NOMO-1 treated with DMSO at 0.1 percent for 48 hours (cell line): ENCODE measurements at regions not wholly inside any gene's neighbourhood (a gene's known extent, or its start where the extent isn't known, plus 50 kb on each side); places are given as distances from the start of the nearest gene placed in this dataset.
"Not testable (repeated sequence)": the region's sequence is repeated elsewhere in the genome, so short reads cannot be mapped to it uniquely, and the experiment has no call there.

Experiments used
- DNase-seq: peaks from one replicate; lab custom pipeline; 2025; ENCODE audit not compliant: unreplicated experiment; lab: John Stamatoyannopoulos, UW

GRCh38 chr6:165765256-165765655 lies 102.2 kb upstream of the PDE10A start:
- not testable (repeated sequence) for DNase-seq

GRCh38 chr6:165762876-165763275 lies 99.8 kb upstream of the PDE10A start:
- no peak for DNase-seq

- DNase-seq: no peak
Measured at GRCh38 chr6:165762125-165762524, 99.1 kb upstream of the PDE10A start.

- DNase-seq: no peak
Measured at GRCh38 chr6:165760803-165761185, 97.8 kb upstream of the PDE10A start.

- DNase-seq: no peak
Measured at GRCh38 chr6:165760126-165760802, 97.2 kb upstream of the PDE10A start.

- no peak for DNase-seq
Measured at GRCh38 chr6:165758441-165758840, 95.4 kb upstream of the PDE10A start.

- no peak for DNase-seq
Measured at GRCh38 chr6:165755583-165755982, 92.5 kb upstream of the PDE10A start.

GRCh38 chr6:165753506-165753905 lies 90.5 kb upstream of the PDE10A start:
- DNase-seq: no peak

GRCh38 chr6:165752451-165752850 lies 89.4 kb upstream of the PDE10A start:
- DNase-seq: no peak

GRCh38 chr6:165751486-165751885 lies 88.4 kb upstream of the PDE10A start:
- no peak for DNase-seq

GRCh38 chr6:165749163-165749562 lies 86.1 kb upstream of the PDE10A start:
- DNase-seq: no peak

GRCh38 chr6:165748390-165748789 lies 85.3 kb upstream of the PDE10A start:
- DNase-seq: no peak

- no peak for DNase-seq
Measured at GRCh38 chr6:165747963-165748362, 84.9 kb upstream of the PDE10A start.

GRCh38 chr6:165746331-165746730 lies 83.3 kb upstream of the PDE10A start:
- DNase-seq: no peak

- DNase-seq: no peak
Measured at GRCh38 chr6:165745492-165745891, 82.5 kb upstream of the PDE10A start.

- DNase-seq: no peak
Measured at GRCh38 chr6:165744555-165745228, 81.7 kb upstream of the PDE10A start.

- DNase-seq: no peak
Measured at GRCh38 chr6:165743366-165743898, 80.4 kb upstream of the PDE10A start.

GRCh38 chr6:165742047-165742446 lies 79.0 kb upstream of the PDE10A start:
- no peak for DNase-seq

GRCh38 chr6:165737396-165737795 lies 74.4 kb upstream of the PDE10A start:
- DNase-seq: no peak

GRCh38 chr6:165735065-165735464 lies 72.0 kb upstream of the PDE10A start:
- DNase-seq: no peak

- DNase-seq: no peak
Measured at GRCh38 chr6:165733489-165733791, 70.4 kb upstream of the PDE10A start.

- DNase-seq: no peak
Measured at GRCh38 chr6:165732696-165733488, 69.9 kb upstream of the PDE10A start.
